GM20000 (cell line): ENCODE measurements at regions not wholly inside any gene's neighbourhood (a gene's known extent, or its start where the extent isn't known, plus 50 kb on each side); places are given as distances from the start of the nearest gene placed in this dataset.

Source experiments
- DNase-seq: peaks from one replicate; pipeline ENCODE4 v3.0.0; 2012; ENCODE audit warnings: low spot score
- CTCF ChIP-seq: IDR thresholded peaks from 2 replicates; pipeline ENCODE4 v1.5.1; 2012; ENCODE audit warnings: mild to moderate bottlenecking, control low read depth; ENCODE audit errors: extremely low read depth, missing control alignments

- no peak for DNase-seq
Measured at GRCh38 chr5:3218916-3219650, 376.5 kb upstream of the IRX1 start.

GRCh38 chr5:3217771-3218495 is 377.7 kb upstream of the IRX1 start:
- no peak for TF ChIP-seq CTCF
- no peak for DNase-seq

More at GRCh38 chr5:3218916-3219650, 376.5 kb upstream of the IRX1 start:
- no peak for TF ChIP-seq CTCF

- no peak for TF ChIP-seq CTCF
- DNase-seq = no peak
Measured at GRCh38 chr5:3217114-3217513, 378.5 kb upstream of the IRX1 start.

DNA sequence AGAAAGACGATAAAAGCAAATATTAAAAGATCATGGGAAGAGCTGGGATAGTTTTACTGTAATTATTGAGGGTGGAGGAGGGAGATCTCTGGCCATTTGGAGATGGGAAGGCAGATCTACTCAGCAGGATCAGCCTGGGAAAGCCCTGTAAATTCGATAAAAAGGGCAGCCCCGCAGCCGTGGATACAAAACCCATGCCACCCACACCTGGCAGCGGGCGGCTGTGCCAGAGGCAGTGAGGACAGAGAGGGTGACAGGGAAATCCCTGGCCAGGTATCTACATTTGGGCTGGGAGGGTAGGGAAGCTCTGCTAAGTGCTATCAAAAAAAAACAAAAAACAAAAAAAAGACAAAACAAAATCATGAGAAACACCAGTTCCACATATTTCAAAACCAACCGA is 379.2 kb upstream of the IRX1 start:
- TF ChIP-seq CTCF = no peak
- no peak for DNase-seq

GRCh38 chr5:3214838-3215374 is 380.7 kb upstream of the IRX1 start:
- DNase-seq = no peak

DNA sequence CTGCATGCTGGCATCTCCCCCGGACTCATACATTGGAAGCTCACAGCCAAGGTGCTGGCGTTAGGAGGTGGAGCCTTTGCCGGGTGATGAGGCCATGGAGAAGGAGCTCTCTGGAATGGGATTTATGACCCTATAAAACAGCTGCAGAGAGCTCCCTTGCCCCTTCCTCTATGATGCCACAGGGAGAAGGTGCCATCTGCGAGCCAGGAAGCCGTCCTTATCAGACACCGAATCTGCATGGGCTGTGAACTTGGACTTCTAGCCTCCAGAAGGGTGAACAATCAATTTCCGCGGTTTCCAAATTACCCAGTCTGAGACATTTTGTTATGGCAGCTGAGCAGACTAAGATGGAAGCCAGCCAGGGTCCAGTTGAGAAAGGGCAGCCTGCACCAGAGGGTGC is 381.2 kb upstream of the IRX1 start:
- DNase-seq = no peak
- no peak for TF ChIP-seq CTCF

More at GRCh38 chr5:3214838-3215374, 380.7 kb upstream of the IRX1 start:
- no peak for TF ChIP-seq CTCF

DNA sequence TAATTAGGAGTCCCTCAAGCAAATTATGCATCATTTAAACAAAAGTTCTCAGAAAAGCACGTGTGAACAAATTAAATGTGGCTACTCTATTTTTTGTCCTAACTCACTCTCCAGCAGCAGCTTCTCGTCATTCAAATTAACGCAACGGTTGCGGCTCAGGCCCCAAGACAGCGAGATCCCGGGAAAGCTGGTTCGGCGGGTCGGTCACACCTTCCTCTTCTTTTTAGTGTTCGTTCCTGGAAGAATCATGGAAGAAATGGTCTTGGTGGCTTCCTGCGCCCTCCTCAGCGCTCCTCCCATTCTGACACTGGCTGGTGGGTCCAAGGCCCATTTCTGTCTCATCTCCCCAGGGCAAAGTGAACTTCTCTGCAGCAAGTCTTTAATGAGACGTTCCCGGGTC is 382.8 kb upstream of the IRX1 start:
- TF ChIP-seq CTCF = no peak

More for the DNA sequence above, 382.8 kb upstream of the IRX1 start:
- no peak for DNase-seq
